ENCODE measurements at regions not wholly inside any gene's neighbourhood (a gene's known extent, or its start where the extent isn't known, plus 50 kb on each side); places are given as distances from the start of the nearest gene placed in this dataset.
"Not testable (repeated sequence)": the region's sequence is repeated elsewhere in the genome, so short reads cannot be mapped to it uniquely, and the experiment has no call there.

- no peak for TF ChIP-seq CTCF (IDR thresholded peaks at IDR 0.05; ENCODE audit: unreplicated experiment)
- Mint-ChIP-seq H3K27me3 (ENCODE audit: unreplicated experiment) (peaks cover 3% of the 10 kb centered on the region), H3K4me1 (ENCODE audit: unreplicated experiment) (no peaks in the 10 kb centered on the region)
These were observed 135.4 kb upstream of the TAS2R1 start for GRCh38 chr5:9765419-9766140.

GRCh38 chr5:9761706-9762105 is 131.6 kb upstream of the TAS2R1 start:
- Mint-ChIP-seq H3K27ac (ENCODE audit: unreplicated experiment) (no peak overlapping the region), H3K27me3 (ENCODE audit: unreplicated experiment) (no peaks in the 10 kb centered on the region), H3K4me3 (ENCODE audit: unreplicated experiment) (no peak overlapping the region), H3K9me3 (ENCODE audit: unreplicated experiment) (no peaks in the 10 kb centered on the region), H3K36me3 (ENCODE audit: low read depth, unreplicated experiment) (no peaks in the 10 kb centered on the region), H3K4me1 (ENCODE audit: unreplicated experiment) (no peaks in the 10 kb centered on the region)
- no peak for DNase-seq (ENCODE audit: low spot score)
- TF ChIP-seq CTCF (IDR thresholded peaks at IDR 0.05; ENCODE audit: unreplicated experiment), result no peak

More at GRCh38 chr5:9765419-9766140, 135.4 kb upstream of the TAS2R1 start:
- Mint-ChIP-seq H3K4me3 (ENCODE audit: unreplicated experiment) (no peak overlapping the region), H3K9me3 (ENCODE audit: unreplicated experiment) (no peaks in the 10 kb centered on the region), H3K27ac (ENCODE audit: unreplicated experiment) (no peak overlapping the region), H3K36me3 (ENCODE audit: low read depth, unreplicated experiment) (no peaks in the 10 kb centered on the region)
- DNase-seq (ENCODE audit: low spot score), result no peak

GRCh38 chr5:9752670-9753069 is 122.5 kb upstream of the TAS2R1 start:
- H3K36me3 Mint-ChIP-seq (ENCODE audit: low read depth, unreplicated experiment); H3K4me3 Mint-ChIP-seq (ENCODE audit: unreplicated experiment); H3K27ac Mint-ChIP-seq (ENCODE audit: unreplicated experiment); DNase-seq (ENCODE audit: low spot score); H3K9me3 Mint-ChIP-seq (ENCODE audit: unreplicated experiment); H3K27me3 Mint-ChIP-seq (ENCODE audit: unreplicated experiment); H3K4me1 Mint-ChIP-seq (ENCODE audit: unreplicated experiment): not testable (repeated sequence)

GRCh38 chr5:9743507-9743906 is 113.4 kb upstream of the TAS2R1 start:
- H3K4me3 Mint-ChIP-seq (ENCODE audit: unreplicated experiment), result no peak overlapping the region
- H3K36me3 Mint-ChIP-seq (ENCODE audit: low read depth, unreplicated experiment), result no peaks in the 10 kb centered on the region
- H3K27me3 Mint-ChIP-seq (ENCODE audit: unreplicated experiment), result peaks cover 2% of the 10 kb centered on the region
- H3K4me1 Mint-ChIP-seq (ENCODE audit: unreplicated experiment), result no peaks in the 10 kb centered on the region
- DNase-seq (ENCODE audit: low spot score), result no peak
- TF ChIP-seq CTCF (IDR thresholded peaks at IDR 0.05; ENCODE audit: unreplicated experiment), result no peak
- H3K27ac Mint-ChIP-seq (ENCODE audit: unreplicated experiment), result no peak overlapping the region
- no peaks in the 10 kb centered on the region for H3K9me3 Mint-ChIP-seq (ENCODE audit: unreplicated experiment)

- no peak for TF ChIP-seq CTCF (IDR thresholded peaks at IDR 0.05; ENCODE audit: unreplicated experiment)
- no peak overlapping the region for H3K27ac Mint-ChIP-seq (ENCODE audit: unreplicated experiment)
- H3K9me3 Mint-ChIP-seq (ENCODE audit: unreplicated experiment), result no peaks in the 10 kb centered on the region
- no peaks in the 10 kb centered on the region for H3K4me1 Mint-ChIP-seq (ENCODE audit: unreplicated experiment)
- H3K27me3 Mint-ChIP-seq (ENCODE audit: unreplicated experiment), result peaks cover 2% of the 10 kb centered on the region
- no peaks in the 10 kb centered on the region for H3K36me3 Mint-ChIP-seq (ENCODE audit: low read depth, unreplicated experiment)
- no peak for DNase-seq (ENCODE audit: low spot score)
- H3K4me3 Mint-ChIP-seq (ENCODE audit: unreplicated experiment), result no peak overlapping the region
These were observed 112.7 kb upstream of the TAS2R1 start for GRCh38 chr5:9742848-9743247.
